GM18508 (cell line): ENCODE measurements at regions not wholly inside any gene's neighbourhood (a gene's known extent, or its start where the extent isn't known, plus 50 kb on each side); places are given as distances from the start of the nearest gene placed in this dataset.

Source experiments
- ATAC-seq: cut with Tn5 transposase; IDR thresholded peaks from one replicate; pipeline ENCODE4 v1.9.1; 2021; ENCODE audit warnings: moderate number of reproducible peaks; ENCODE audit not compliant: insufficient read depth, unreplicated experiment

- ATAC-seq = no peak
These were observed 337.8 kb downstream of the CDH2 start for GRCh38 chr18:27839141-27839540.

GRCh38 chr18:27838225-27838624, 338.7 kb downstream of the CDH2 start:
- no peak for ATAC-seq

GRCh38 chr18:27826101-27826500, 350.8 kb downstream of the CDH2 start:
- no peak for ATAC-seq

DNA sequence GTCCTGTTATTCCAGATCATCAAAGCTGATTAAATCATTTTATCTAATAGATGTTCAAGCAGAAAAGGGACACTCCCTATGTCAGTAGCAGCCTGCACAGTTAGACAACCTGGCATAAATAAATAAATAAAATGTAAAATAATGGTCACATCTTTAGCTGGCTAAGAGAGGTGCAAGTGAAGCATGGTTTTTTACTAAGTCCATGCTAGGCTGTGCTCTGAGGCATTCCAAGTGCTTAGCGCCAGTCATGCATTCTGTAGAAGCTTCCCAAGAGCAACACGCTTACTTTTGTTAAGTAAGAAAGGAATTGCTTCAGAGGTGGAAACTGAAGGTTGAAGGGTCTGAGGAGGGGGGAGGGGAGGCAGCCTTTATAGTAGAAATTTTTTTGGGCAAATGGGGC, 351.2 kb downstream of the CDH2 start:
- no peak for ATAC-seq

DNA sequence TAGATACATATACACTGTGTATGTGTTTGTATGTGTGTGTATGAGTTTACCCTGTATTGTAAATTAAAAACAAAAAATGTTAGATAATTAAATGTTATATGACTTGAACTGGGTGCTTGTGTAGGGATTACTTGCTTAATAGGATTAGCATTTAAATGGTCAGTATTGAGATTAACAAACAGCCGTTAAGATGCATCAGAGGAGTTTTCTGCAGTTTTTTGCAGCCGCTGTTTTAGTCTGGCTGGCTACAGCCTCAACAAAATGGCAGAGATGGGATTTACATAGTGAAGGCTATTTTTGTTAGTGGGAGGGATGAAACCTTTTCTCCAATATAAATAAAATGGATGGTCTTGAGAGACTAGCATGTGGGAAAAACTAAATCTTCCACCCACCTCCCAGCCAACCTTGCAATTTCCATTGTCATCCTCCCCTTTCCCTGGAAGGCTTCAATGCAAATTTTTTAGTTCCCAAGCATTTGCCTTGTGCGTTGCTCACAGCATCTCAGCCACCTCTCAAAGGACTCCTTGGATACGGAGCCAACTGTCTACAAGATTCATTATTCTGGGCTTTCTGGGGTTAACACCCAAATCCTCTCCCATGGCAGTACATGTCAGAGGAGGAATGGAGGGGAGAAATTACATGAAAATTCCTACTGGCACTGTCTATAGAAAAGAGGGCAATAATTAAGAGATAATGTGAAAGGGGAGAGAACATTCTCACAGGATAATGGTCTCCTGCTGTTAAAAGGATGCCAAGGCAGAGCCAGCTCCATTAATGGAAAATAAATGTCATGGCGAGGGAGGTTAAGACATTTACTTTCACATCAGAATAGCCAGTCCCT, 351.9 kb downstream of the CDH2 start:
- ATAC-seq = no peak

DNA sequence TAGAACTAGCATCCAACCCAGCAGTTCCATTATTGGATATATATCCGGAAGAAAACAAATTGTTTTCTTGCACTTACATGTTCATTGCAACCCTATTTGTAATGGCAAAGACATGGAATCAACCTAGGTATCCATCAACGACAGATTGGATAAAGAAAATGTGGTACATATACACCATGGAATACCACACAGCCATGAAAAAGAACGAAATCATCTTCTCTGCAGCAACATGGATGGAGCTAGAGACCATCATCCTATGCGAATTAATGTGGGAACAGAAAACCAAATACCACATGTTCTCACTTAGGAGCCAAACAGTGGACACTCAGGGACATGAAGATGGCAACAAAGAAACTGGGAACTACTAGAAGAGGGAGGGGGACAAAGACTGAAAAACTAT, 352.7 kb downstream of the CDH2 start:
- no peak for ATAC-seq

- no peak for ATAC-seq
These were observed 353.9 kb downstream of the CDH2 start for GRCh38 chr18:27823053-27823452.

DNA sequence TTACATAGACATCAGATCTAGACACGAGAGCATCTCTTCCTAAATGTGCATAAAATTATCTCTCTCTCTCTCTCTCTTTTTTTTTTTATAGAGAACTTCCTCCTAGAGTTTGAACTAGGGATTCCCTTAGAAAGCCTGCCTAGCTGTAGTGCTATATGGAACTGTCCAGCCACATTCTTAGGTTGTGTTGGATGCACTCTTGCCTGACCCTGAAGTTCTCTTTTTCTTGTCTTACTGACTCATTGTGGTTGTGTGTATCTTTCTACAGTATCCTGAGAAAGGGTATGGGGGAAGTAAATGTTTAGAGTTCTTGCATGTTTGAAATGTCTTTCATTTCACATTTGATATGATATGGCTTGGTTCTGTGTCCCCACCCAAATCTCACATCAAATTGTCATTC, 368.2 kb downstream of the CDH2 start:
- no peak for ATAC-seq

- ATAC-seq = no peak
These were observed 373.0 kb downstream of the CDH2 start for GRCh38 chr18:27803957-27804356.

DNA sequence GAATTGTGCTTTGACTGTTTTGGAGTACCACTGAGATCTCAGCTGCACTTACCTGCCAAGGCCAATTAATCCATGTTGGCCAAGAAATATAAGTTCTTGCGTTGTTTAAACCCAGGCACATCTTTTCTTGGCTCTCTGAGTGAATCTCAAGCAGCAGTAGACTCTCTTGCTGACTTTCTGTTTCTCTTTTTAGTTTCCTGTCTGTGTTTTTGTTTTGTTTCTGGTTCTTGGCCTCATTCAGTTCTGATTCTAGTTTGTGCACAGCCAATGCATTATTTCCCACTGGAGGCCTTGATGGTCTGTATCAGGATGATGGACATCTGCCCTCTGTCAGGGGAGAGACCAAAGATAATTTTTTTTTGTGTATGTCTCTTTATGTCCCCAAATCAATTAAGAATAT, 379.4 kb downstream of the CDH2 start:
- no peak for ATAC-seq

DNA sequence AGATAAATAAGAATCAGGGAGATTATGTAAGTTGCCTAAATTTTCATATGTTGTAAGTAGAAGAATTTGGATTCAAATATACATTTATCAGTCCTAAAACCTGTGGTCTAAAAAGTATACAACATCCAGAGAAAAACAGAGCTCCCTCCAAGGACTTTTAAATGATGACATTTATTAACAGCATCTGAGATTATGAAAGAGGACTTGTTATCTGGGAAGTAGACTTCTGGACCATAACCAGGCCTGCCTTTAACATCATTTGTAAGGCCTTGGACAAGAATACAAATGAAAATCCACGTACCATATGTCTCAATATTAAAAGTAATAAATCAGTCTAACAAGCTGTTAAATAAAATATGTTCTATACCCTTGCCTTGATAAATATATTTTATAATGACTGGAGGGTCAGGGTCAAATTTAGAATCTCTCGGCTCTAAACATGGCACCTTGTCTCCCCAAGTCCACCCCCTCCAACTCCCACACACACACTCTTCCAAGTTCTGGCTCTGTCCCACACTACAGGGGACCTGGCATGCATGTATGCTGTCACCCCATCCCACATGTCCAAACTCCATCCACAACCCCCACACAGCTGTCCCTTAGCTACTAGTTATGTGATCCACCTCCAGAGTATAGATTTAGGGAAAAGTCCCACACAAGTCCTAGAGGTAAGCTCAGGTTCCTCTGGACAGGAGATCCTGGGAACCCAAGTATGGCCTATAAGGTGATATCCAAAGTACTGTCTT, 382.6 kb downstream of the CDH2 start:
- no peak for ATAC-seq

DNA sequence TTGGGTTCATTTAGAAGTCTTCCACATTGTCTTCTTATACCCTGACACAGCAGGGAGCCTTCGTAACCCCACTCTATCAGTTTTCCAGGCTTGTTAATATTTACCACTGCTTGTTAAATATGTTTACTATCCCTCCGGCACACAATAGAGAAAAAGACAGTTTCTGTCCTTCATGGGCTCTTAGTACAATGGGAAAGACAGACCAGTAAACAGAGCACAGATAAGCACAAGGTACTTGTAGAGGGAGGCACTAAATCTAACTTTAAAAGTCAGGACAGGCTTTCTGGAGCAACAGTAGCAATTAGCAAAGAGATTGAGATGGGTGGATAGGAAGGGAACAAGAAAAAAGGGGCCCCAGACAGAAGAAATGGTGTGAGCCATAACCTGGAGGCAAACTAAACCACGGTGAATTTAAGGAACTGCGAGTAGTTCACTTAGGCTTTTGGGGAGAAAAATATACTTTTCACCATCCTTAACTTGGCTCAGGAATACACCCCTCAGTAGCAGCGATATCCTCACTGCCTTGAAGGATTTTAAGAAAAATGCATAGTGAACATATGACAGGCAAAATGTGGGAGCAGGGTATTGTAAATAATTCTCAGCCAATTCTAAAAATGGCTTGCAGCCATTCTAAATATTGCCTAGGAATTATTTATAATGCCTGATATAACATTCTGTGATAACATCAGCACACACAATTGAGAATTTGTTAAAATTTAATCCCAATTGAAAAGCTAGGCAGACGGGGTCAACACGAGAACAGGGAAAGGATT, 383.7 kb downstream of the CDH2 start:
- ATAC-seq = no peak

DNA sequence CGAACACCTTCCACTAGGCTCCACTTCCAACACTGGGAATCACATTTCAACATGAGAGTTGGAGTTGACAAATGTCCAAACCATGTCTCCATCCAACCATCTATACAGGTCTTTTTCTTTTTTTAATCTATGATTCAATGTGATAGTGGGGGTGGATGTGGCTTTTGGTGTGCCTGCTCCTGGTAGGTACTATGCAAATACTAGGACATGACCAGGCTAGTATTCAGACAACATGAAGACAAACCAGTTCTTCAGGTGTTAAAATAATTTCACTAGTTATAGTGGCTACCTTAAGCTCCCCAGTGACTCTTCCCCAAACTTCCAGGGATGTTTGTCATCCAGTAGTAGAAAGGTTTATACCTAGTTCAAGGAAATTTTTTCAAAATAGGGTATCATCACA, 387.5 kb downstream of the CDH2 start:
- ATAC-seq = no peak

DNA sequence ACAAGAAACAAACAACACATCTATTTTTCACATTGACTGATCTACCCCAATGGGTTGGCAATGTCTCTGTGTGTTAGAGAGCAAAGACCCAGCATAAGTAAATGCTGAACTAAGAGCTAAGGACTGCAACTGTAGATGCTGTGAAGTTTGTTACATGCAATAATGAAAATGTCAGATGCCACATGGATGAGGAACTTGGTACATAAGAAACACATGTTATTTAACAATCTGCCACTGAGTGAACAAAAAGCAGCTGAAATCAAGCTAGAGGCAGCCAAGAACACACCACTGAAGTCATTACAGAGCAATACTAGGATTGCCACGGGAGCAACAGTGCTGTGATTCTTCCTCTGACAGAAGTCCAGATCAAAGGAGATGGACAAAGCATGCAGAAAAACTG, 389.4 kb downstream of the CDH2 start:
- no peak for ATAC-seq

- ATAC-seq = no peak
These were observed 391.0 kb downstream of the CDH2 start for GRCh38 chr18:27785815-27786471.

DNA sequence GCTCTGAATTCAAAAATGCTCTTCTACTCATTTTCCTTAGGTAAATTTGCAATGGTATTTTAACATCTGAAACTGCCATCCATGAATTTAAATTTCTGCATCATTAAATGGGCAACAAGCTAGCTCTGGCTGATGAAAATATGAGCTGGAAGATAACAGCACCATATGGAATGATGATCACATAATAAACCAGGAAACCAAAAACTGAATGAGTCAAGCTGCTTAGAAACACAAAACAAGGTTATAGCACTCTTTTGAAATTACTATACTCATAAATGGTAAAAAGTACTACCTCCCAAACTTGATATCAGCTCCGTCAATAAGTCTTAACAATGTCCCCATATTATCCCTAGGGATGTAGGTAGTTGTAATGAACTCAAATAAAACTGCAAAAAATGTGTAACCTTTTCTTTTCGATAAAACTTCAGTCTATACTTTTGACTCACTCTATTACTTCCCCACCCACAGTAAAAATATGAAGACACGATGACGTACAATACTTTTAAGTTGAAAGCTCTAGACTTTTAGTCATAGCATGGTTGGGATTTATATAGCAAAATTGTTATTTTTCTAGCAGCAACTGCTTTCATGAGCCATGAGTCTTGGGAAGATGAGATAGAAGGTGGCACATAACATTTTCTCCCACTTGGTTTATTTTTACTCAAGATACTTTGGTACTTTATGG, 396.7 kb downstream of the CDH2 start:
- no peak for ATAC-seq

- ATAC-seq = no peak
These were observed 398.0 kb downstream of the CDH2 start for GRCh38 chr18:27778925-27779324.

- ATAC-seq = no peak
These were observed 398.5 kb downstream of the CDH2 start for GRCh38 chr18:27778441-27778840.

- no peak for ATAC-seq
These were observed 404.8 kb downstream of the CDH2 start for GRCh38 chr18:27772081-27772480.

- ATAC-seq = no peak
These were observed 405.4 kb downstream of the CDH2 start for GRCh38 chr18:27771571-27771970.
